ENCODE measurements at regions not wholly inside any gene's neighbourhood (a gene's known extent, or its start where the extent isn't known, plus 50 kb on each side); places are given as distances from the start of the nearest gene placed in this dataset.

GRCh38 chr3:107947203-107947602, 143.6 kb downstream of the CD47 start:
- no peaks in the 10 kb centered on the region for H3K27me3 ChIP-seq (ENCODE audit: control insufficient read depth, insufficient read depth, low read length)
- no peak for DNase-seq (ENCODE audit: low read depth, low spot score)
- ChIA-PET POLR2A (no interaction called here), CTCF (interaction anchor here (3.2 kb wide), 1 partner anchor 20 kb away, joined by 14 read pairs; no protein-coding TSS in a partner anchor)
- no peaks in the 10 kb centered on the region for H3K9me3 ChIP-seq (ENCODE audit: control insufficient read depth, insufficient read depth, low read length)
- no peak for TF ChIP-seq CTCF (IDR thresholded peaks at IDR 0.05; ENCODE audit: low read depth, low read length)
- no peak overlapping the region for H3K27ac ChIP-seq (ENCODE audit: low read depth, low read length)
- no peak overlapping the region for H3K4me3 ChIP-seq (ENCODE audit: low read depth, low read length)

DNA sequence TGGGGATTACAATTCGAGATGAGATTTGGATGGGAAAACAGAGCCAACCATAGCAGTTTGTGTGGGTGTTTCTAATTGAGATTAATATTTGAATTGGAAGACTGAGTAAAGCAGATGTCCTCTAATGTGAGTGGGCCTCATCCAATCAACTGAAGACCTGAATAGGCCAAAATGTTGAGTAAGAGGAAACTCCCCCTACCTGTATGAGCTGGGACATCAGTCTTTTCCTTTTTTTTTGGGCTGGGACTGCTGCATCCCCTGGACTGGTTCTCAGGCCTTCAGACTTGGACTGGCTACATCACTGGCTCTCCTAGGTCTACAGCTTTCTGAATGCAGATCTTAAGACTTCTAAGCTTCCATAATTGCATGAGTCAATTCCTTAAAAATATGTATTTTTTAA, 144.1 kb downstream of the CD47 start:
- no peak for DNase-seq (ENCODE audit: low read depth, low spot score)
- no peak for TF ChIP-seq CTCF (IDR thresholded peaks at IDR 0.05; ENCODE audit: low read depth, low read length)
- Histone ChIP-seq H3K27ac (ENCODE audit: low read depth, low read length) (no peak overlapping the region), H3K4me3 (ENCODE audit: low read depth, low read length) (no peak overlapping the region), H3K9me3 (ENCODE audit: control insufficient read depth, insufficient read depth, low read length) (no peaks in the 10 kb centered on the region), H3K27me3 (ENCODE audit: control insufficient read depth, insufficient read depth, low read length) (no peaks in the 10 kb centered on the region)
- ChIA-PET CTCF (interaction anchor here (3.2 kb wide), 1 partner anchor 19 kb away, joined by 14 read pairs; no protein-coding TSS in a partner anchor), POLR2A (no interaction called here)

GRCh38 chr3:107945417-107946094, 145.3 kb downstream of the CD47 start:
- ChIA-PET POLR2A (no interaction called here), CTCF (interaction anchor here (0.8 to 1.4 kb wide), 2 partner anchors 18 kb away, joined by 5 read pairs; no protein-coding TSS in a partner anchor)
- no peak for DNase-seq (ENCODE audit: low read depth, low spot score)
- Histone ChIP-seq H3K27me3 (ENCODE audit: control insufficient read depth, insufficient read depth, low read length) (no peaks in the 10 kb centered on the region), H3K4me3 (ENCODE audit: low read depth, low read length) (no peak overlapping the region), H3K9me3 (ENCODE audit: control insufficient read depth, insufficient read depth, low read length) (no peaks in the 10 kb centered on the region), H3K27ac (ENCODE audit: low read depth, low read length) (no peak overlapping the region)
- TF ChIP-seq CTCF (IDR thresholded peaks at IDR 0.05; ENCODE audit: low read depth, low read length): no peak

DNA sequence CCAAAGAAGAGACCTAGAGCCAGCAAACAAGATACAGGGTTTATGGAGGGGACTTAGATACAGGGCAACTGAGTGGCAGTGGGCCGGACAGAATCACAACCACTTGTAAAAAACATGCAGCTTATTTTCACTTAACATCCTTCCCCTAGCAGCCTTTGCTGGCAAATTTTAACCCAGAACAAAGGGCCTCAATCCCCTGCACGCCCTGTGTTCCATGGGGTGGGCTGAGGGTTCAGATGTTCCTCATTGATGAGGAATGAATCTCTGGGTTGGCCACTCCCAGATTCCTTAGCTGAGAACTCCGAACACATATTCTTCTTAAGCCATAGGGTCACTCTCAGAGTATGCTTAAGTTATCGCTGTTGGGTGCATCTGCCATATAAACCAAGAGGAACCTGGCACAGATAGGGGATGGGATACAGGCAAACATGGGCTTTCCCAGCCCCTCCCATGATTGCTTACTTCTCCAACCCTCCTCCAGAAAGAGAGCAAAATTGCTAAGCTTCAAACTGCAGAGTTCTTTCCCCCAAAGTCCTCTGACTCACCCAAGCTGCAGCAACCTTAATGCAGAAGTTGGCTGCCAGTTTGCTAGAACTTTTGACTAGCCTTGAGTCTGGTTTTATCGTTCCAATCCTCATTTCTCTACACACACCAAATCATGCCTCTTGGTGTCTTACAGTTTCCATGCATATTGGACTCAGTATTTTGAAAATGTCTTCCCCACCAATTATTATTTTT, 146.9 kb downstream of the CD47 start:
- no peak overlapping the region for H3K27ac ChIP-seq (ENCODE audit: low read depth, low read length)
- TF ChIP-seq CTCF (IDR thresholded peaks at IDR 0.05; ENCODE audit: low read depth, low read length): no peak
- H3K9me3 ChIP-seq (ENCODE audit: control insufficient read depth, insufficient read depth, low read length): no peaks in the 10 kb centered on the region
- POLR2A ChIA-PET: no interaction called here
- CTCF ChIA-PET: interaction anchor here (1.0 to 1.4 kb wide), 3 partner anchors 16 to 534 kb away, joined by 3 to 5 read pairs (median 4); no protein-coding TSS in a partner anchor
- H3K4me3 ChIP-seq (ENCODE audit: low read depth, low read length): no peak overlapping the region
- no peaks in the 10 kb centered on the region for H3K27me3 ChIP-seq (ENCODE audit: control insufficient read depth, insufficient read depth, low read length)
- no peak for DNase-seq (ENCODE audit: low read depth, low spot score)

Measured in AG04450 (cell line).